ENCODE measurements at regions not wholly inside any gene's neighbourhood (a gene's known extent, or its start where the extent isn't known, plus 50 kb on each side); places are given as distances from the start of the nearest gene placed in this dataset.

DNA sequence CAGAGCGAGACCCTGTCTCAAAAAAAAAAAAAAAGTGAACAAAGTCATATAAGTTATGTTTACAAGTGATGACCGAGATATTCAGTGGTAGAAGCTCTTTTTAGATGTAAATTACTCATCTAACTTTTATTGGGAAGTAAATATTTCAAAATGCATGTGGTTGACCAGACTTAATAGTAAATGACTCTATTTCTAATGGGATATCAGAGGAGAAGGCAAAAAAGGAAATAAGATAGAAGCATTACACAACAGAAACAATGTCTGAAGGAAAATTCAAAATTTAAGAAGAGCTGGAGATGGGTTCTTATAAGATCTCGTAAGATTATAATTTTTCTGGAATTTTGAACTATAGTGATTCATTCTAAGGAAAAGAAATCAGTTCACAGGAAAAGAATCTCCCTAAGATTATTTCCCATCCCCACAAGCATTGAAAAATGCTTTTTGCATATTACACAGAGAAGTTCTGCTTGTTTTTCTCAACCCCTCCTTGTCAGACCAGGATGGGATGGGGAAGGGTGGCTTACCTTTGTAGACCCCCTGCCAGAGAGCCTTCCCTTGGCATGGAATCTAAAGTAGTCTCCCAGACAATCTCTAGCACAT is 63.1 kb upstream of the STK38L start:
- DNase-seq = no peak

- DNase-seq = no peak
Measured at GRCh38 chr12:27183342-27183741, 60.7 kb upstream of the STK38L start.

- peak; percentile 2 to 4 for DNase-seq
Measured at GRCh38 chr12:27185234-27186021, 58.7 kb upstream of the STK38L start.

GRCh38 chr12:27186022-27186839 is 57.9 kb upstream of the STK38L start:
- no peak for DNase-seq

- no peak for DNase-seq
Measured at GRCh38 chr12:27187697-27188096, 56.4 kb upstream of the STK38L start.

GRCh38 chr12:27190761-27191160 is 53.3 kb upstream of the STK38L start:
- no peak for DNase-seq

GRCh38 chr12:27191531-27191930 is 52.6 kb upstream of the STK38L start:
- DNase-seq = no peak

- no peak for DNase-seq
Measured at GRCh38 chr12:27192118-27192802, 51.8 kb upstream of the STK38L start.

DNA sequence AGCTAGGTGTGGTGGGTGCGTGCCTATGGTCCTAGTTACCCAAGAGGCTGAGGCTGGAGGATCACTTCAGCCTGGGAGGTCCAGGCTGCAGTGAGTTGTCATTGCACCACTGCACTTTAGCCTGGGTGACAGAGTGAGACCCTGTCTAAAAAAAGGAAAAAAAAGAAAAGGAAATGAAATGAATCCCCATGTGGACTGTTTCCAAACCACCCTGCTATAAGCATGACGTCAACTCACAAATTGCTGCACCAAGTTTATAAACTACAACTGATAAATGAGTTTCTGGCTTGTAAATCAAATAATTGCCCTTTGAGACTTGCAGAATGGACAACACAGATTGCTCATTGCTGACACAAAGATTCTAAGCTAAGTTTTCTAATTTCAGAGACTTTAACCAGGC is 51.0 kb upstream of the STK38L start:
- no peak for DNase-seq

GRCh38 chr12:27193854-27194544 is 50.1 kb upstream of the STK38L start:
- DNase-seq = no peak

All from activated CD4-positive, alpha-beta T cell treated with anti-CD3 and anti-CD28 coated beads for 4 hours (primary cell).